H1 (cell line): ENCODE measurements at regions not wholly inside any gene's neighbourhood (a gene's known extent, or its start where the extent isn't known, plus 50 kb on each side); places are given as distances from the start of the nearest gene placed in this dataset.

Source experiments
- EP300 ChIP-seq, 2 experiments: IDR thresholded peaks; 1 replicate in 1 of 2; 2 replicates in 1 of 2; pipeline ENCODE4 v1.6.1; 2011 to 2012; ENCODE audit warnings: low read depth in 2 of 2, low read length in 2 of 2, mild to moderate bottlenecking in 2 of 2, borderline replicate concordance in 1 of 2, inconsistent platforms in 1 of 2, moderate library complexity in 1 of 2
- EZH2 ChIP-seq: fragments of 200-600 bp; sonication (generic); IDR thresholded peaks from 2 replicates; pipeline ENCODE4 v1.7.1; 2012; ENCODE audit warnings: low read depth, mild to moderate bottlenecking, moderate library complexity, low read length, inconsistent platforms; ENCODE audit not compliant: severe bottlenecking
- GABPA ChIP-seq: IDR thresholded peaks from 2 replicates; pipeline ENCODE4 v1.6.1; 2011; ENCODE audit warnings: mild to moderate bottlenecking, low read length, moderate library complexity, borderline replicate concordance; ENCODE audit not compliant: insufficient read depth
- POLR2A ChIP-seq, 2 experiments: IDR thresholded peaks; 1 replicate in 1 of 2; 2 replicates in 1 of 2; pipeline ENCODE4 v1.6.1; 2011; ENCODE audit warnings: low read depth in 2 of 2, low read length in 2 of 2, mild to moderate bottlenecking in 2 of 2; ENCODE audit errors: control extremely low read depth in 1 of 2
- RNF2 ChIP-seq: fragments of 200-900, 300-1000 bp; sonication (generic); IDR thresholded peaks from 2 replicates; pipeline ENCODE4 v1.7.1; 2016; ENCODE audit warnings: borderline replicate concordance, low read depth, mild to moderate bottlenecking, antibody characterized with exemption, low read length; ENCODE audit not compliant: poor library complexity, severe bottlenecking; ENCODE audit errors: missing control alignments
- SP1 ChIP-seq: IDR thresholded peaks from 2 replicates; pipeline ENCODE4 v1.6.1; 2011; ENCODE audit warnings: low read depth, low read length

GRCh38 chr10:10824591-10825148 is 193.0 kb upstream of the CELF2 start (continued):
- TF ChIP-seq POLR2A (IDR thresholded peaks at IDR 0.05; ENCODE audit: control extremely low read depth in 1 of 2, low read depth in 2 of 2, low read length in 2 of 2) (no peak), GABPA (no peak), RNF2 (no peak), EZH2 (no peak), EP300 (IDR thresholded peaks at IDR 0.05; ENCODE audit: borderline replicate concordance in 1 of 2, low read depth in 2 of 2, low read length in 2 of 2) (no peak), SP1 (no peak)
